ENCODE measurements at regions not wholly inside any gene's neighbourhood (a gene's known extent, or its start where the extent isn't known, plus 50 kb on each side); places are given as distances from the start of the nearest gene placed in this dataset.
A peak's percentile ranks its signal among the peaks of the same experiment; 100 is the strongest.

DNA sequence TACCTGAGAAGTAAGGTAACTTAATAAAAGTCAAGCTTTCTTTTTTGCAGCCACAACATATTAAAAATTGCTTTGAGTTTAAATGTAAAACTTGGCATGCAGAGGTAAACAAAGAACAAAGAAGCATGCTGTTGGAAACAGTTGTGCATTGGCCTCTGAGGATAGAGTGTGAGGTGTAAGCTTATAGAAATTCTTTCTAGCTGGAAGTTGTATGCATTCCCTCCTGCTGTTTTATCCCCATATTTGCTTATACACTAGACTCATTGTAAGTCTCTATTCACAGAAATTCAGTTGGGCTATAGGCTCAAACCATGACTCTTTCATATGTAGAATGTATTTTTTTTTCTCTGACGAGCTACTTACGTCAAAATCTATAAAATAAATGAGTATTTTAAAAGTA, 316.3 kb downstream of the SLC6A15 start:
- DNase-seq = no peak

GRCh38 chr12:84594157-84594556, 318.4 kb downstream of the SLC6A15 start:
- DNase-seq = no peak

GRCh38 chr12:84585776-84586395, 326.7 kb downstream of the SLC6A15 start:
- DNase-seq = no peak

- no peak for DNase-seq
These were observed 340.4 kb downstream of the SLC6A15 start for GRCh38 chr12:84572196-84572595.

DNA sequence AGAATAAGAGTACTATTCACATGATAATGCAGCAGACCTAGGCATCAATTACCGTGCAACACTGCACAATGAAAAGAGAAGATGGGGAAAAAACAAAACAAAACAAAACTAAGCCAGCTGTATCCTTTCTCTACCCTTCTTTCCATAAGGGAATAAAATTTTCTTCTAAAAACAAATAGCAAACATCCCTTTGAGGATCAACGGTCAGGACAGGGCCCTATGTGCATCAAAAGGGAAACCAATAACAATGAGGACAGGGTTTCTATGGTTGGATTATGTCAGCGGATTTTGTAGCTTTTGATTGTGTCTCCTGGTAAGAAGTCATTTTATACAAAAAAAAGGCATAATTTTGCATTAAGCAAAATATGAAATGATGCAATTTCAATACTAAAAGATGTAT, 350.3 kb downstream of the SLC6A15 start:
- DNase-seq = no peak

- DNase-seq = no peak
These were observed 351.2 kb downstream of the SLC6A15 start for GRCh38 chr12:84561351-84561750.

GRCh38 chr12:84554199-84554723, 358.3 kb downstream of the SLC6A15 start:
- DNase-seq = no peak

DNA sequence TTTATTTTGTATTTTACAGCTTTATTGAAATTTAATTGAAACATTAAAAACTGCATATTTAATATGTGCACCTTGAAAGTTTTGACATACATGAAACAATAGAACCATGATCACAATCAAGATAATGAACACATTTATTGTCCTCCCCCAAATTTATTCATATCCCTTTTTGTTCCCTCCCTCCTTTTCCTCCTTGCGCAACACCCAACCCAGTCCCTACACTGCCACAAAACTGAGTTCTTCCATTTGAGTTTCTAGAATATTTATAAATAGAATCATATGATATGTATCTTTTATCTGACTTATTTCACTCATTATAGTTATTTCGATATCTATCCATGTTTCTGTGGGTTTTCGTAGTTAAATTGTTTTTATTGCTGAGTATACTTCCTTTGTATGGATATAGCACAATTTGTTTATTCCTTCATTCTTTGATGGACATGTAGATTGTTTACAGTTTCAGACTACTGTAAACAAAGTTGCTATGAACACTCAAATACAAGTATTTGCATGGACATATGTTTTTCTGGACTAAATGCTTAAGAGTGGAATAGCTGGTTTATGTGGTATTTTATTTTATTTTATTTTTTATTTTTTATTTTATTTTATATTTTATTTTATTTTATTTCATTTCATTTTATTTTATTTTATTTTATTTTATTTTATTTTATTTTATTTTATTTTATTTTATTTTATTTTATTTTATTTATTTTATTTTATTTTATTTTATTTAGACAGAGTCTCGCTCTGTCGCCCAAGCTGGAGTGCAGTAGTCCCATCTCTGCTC, 359.1 kb downstream of the SLC6A15 start:
- DNase-seq = no peak

- no peak for DNase-seq
These were observed 361.2 kb downstream of the SLC6A15 start for GRCh38 chr12:84551373-84551772.

GRCh38 chr12:84550518-84550917, 362.1 kb downstream of the SLC6A15 start:
- no peak for DNase-seq

DNA sequence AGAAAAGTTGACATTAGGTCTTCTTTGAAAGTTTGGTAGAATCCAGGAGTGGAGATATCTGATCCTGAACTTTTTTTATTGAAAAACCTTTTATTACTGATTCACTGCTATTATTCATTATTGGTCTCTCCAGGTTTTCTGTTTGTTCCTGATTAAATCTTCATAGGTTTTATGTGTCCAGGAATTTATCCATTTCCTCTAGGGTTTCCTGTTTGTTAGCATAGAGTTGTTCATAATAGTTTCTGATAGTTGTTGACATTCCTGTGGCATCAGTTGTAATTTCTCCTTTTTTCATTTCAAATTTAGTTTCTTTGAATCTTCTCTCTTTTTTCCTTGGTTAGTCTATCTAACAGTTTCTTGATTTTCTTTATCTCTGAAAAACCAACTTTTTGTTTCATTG, 370.3 kb downstream of the SLC6A15 start:
- DNase-seq = no peak

- no peak for DNase-seq
These were observed 374.9 kb downstream of the SLC6A15 start for GRCh38 chr12:84537666-84538065.

GRCh38 chr12:84512751-84513150, 399.8 kb downstream of the SLC6A15 start:
- no peak for DNase-seq

DNA sequence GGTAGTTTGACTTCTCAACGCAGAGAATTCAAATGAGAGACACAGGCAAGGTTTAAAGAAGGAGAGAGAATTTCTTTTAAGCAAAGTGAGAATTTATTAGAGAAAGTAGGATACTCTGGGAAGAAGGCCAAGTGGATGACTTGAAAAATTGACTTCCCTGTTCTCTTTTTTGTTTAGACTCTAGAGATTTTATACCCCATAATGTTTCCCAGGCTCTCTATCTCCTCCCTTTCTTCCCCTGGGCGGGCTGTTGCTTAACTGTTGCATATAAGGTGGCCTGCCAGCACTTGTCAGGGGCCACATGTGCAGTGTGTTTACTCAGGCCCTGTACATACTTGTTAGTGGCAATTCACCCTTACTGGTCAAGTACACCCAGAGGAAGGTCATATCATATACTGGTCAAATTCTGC, 403.7 kb downstream of the SLC6A15 start:
- DNase-seq = no peak

DNA sequence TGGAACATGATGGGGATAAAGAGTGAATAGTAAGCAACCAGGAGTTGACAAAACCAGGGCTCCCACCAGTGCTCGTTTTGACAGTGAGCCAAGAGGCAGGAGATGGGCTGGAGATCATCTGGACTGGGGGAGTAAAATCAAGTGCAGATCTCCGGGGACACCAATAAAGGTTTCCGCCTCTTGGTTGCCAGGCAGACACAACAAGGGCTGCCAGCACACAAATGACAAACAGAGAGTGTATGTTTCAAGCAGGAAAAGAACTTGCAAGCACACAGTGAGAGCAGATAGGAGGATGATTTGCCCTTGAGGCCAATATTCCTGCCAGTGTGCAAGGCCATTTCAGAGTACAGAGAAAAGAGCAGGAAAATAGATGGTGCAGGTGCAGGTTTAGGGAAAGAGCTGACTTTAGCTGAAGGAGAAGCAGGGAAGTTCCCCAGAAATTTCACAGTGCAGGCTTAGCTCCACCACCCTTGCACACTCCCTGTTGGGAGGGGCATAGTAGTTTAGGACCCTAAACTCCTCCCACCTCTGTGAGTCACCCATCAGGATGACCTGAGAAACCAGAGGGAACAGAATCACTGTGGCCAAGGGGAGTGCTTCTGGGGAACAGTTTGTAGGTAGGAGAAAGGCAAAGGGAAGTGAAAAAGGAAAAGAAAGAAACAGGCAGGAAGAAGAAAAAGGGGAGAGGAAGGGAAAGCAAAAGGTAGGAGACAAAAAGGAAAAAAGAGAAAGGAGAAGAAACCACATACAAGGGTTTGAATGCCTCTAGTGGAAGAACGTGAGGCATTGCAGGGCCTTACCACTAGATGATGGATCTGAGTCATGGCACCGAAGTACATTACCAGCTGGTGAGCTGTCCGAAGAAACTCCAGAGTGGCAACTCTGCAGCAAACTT, 404.4 kb downstream of the SLC6A15 start:
- DNase-seq = no peak

GRCh38 chr12:84506282-84506681, 406.3 kb downstream of the SLC6A15 start:
- no peak for DNase-seq

- peak; percentile 7 for DNase-seq
These were observed 409.5 kb downstream of the SLC6A15 start for GRCh38 chr12:84502907-84503787.

DNA sequence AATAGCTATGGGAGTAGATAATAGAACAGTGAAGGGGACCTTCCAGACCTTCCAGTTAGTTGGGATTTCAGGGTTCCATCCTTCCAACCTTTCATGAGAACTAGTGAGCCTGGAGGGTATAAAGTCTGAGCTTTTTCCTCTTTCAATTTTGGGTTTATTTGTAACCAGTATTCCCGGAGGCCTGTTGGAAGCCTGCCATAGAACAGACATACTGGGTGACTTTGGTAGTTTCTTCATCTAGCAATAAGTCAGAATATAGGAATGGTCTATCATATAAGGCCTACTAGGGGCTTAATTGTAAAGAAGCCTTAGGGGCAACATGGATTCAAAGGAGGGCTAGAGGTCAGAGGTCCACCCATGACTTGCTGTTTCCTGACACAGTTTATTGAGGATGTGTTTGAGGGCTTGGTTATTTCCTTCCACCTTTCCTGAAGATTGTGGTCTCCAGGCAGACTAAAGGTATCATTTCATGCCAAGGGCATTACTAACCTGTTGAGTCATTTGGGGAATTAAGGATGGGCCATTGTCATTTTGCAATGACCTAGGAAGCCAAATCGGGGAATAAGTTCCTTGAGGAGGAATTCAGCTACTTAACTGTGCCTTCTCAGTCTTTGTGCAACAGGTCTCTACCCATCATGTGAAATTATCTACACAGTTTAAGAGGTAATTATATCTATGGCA, 410.3 kb downstream of the SLC6A15 start:
- no peak for DNase-seq

DNA sequence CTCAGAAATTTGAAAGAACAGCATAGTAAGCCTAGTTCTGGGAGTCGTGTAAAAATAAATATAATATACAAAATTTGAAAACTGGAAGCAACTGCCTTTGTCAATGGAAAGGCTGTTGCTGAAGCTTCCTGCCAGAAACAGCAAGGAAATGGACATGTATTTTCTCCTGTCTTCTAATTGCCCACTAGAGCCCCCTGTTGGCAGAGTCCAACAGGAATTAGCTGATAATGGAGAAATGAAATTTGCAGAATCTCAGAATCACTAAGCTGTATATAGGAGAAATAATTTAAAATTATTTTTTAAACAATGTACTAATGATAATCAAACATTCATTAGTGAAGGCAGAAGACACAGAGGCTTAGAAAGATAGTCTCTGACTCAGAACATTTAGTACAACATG, 414.8 kb downstream of the SLC6A15 start:
- no peak for DNase-seq

DNA sequence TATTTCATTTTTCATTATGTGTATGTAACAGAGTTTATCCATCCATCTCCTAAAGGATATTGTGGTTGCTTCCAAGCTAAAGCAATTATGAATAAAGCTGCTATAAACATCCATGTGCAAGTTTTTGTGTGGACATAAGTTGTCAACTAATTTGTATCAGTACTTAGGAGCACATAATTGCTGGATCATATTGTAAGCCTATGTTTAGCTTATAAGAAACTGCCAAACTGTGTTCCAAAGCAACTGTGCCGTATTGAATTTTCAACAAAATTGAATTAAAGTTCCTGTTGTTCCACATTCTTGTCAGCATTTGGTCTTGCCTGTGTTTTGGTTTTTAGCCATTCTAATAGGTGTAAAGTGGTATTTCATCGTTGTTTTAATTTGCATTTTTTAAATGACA, 416.9 kb downstream of the SLC6A15 start:
- no peak for DNase-seq

DNA sequence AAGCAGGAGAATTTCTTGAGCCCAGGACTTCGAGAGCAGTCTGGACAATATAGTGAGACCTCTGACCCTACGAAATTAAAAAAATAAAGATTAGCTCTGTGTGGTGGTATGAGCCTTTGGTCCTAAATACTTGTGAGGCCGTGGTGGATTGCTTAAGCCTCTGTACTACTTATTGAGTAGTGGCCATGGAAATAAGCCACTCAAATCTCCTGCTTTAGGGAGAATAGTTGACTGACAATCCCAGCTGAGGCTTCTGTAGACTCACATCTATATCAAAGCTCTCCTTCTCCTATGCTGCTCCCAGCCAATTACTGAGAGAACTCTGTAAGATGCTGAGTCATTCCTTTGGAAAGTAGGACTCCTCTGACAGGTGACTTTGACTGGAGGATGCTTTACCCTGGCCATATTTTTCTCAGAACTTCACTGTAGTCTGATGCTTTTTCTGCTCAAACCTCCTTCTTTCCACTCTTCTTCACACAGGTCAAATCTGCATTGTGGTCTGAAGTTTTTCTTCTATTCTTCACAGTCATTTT, 420.2 kb downstream of the SLC6A15 start:
- no peak for DNase-seq
